ENCODE measurements at regions not wholly inside any gene's neighbourhood (a gene's known extent, or its start where the extent isn't known, plus 50 kb on each side); places are given as distances from the start of the nearest gene placed in this dataset.
A peak's percentile ranks its signal among the peaks of the same experiment; 100 is the strongest.

GRCh38 chr2:196241175-196241574, 69.8 kb upstream of the STK17B start:
- no peaks in the 10 kb centered on the region for H3K9me3 Mint-ChIP-seq
- H3K36me3 Mint-ChIP-seq = no peaks in the 10 kb centered on the region
- no peaks in the 10 kb centered on the region for H3K27me3 Mint-ChIP-seq
- CTCF ChIA-PET = interaction anchor here (0.6 to 2.7 kb wide), 10 partner anchors 17 to 167 kb away, joined by 3 to 16 read pairs (median 4); no protein-coding TSS in a partner anchor
- Histone ChIP-seq H3K4me1 (ENCODE audit: control insufficient read depth in 1 of 2, extremely low read depth in 1 of 2, insufficient read depth in 2 of 2, low read length in 2 of 2) (peaks cover 54 to 58% of the 10 kb centered on the region in 2 experiments), H3K27me3 (replicated peaks in 1 of 2; ENCODE audit: control insufficient read depth in 2 of 2, extremely low read depth in 1 of 2, insufficient read depth in 2 of 2, low read length in 1 of 2) (no peaks in the 10 kb centered on the region), H3K27ac (ENCODE audit: low read length) (peak overlapping the region; percentile 85), H3K36me3 (ENCODE audit: control insufficient read depth in 2 of 2, extremely low read depth in 1 of 2, insufficient read depth in 1 of 2, low read length in 1 of 2) (no peaks in the 10 kb centered on the region), H3K4me3 (ENCODE audit: control insufficient read depth in 1 of 2, extremely low read depth in 1 of 2, low read length in 1 of 2) (no peak overlapping the region), H3K9me3 (no peaks in the 10 kb centered on the region)
- 74% methylated on average over 2 of the region's 3 CpGs for WGBS (ENCODE audit: insufficient coverage)
- ATAC-seq (replicated peaks in 1 of 4) = no peak
- peaks cover 81 to 94% (median 88%) of the 10 kb centered on the region in 3 donors for H3K4me1 Mint-ChIP-seq
- POLR2A ChIA-PET = interaction anchor here (0.6 to 1.2 kb wide), 7 partner anchors 11 to 344 kb away, joined by 3 to 4 read pairs (median 3); partner anchors contain the start of gene STK17B (in 1 of the 2)
- no peak for DNase-seq
- peak overlapping the region; percentile 94 to 96 for H3K27ac Mint-ChIP-seq
- peak overlapping the region in 2 of 3 donors; percentile 18 to 75 for H3K4me3 Mint-ChIP-seq

GRCh38 chr2:196242131-196242620, 70.8 kb upstream of the STK17B start:
- H3K27me3 ChIP-seq (replicated peaks in 1 of 2; ENCODE audit: control insufficient read depth in 2 of 2, extremely low read depth in 1 of 2, insufficient read depth in 2 of 2, low read length in 1 of 2) = no peaks in the 10 kb centered on the region
- H3K27me3 Mint-ChIP-seq = no peaks in the 10 kb centered on the region
- CTCF ChIA-PET = interaction anchor here in 1 of 2 donors (1.0 to 2.7 kb wide), 4 partner anchors 19 to 66 kb away, joined by 3 to 16 read pairs (median 10); no protein-coding TSS in a partner anchor
- peaks cover 73 to 84% (median 80%) of the 10 kb centered on the region in 3 donors for H3K4me1 Mint-ChIP-seq
- no peaks in the 10 kb centered on the region for H3K36me3 Mint-ChIP-seq
- H3K4me3 Mint-ChIP-seq = peak overlapping the region in 1 of 3 donors; percentile 48
- H3K27ac ChIP-seq (ENCODE audit: low read length) = peak overlapping the region; percentile 85
- no peaks in the 10 kb centered on the region for H3K9me3 ChIP-seq
- POLR2A ChIA-PET = interaction anchor here (0.7 to 1.2 kb wide), 8 partner anchors 11 to 78 kb away, joined by 3 to 12 read pairs (median 3); partner anchors contain the start of gene STK17B (in 1 of the 2)
- H3K4me1 ChIP-seq (ENCODE audit: control insufficient read depth in 1 of 2, extremely low read depth in 1 of 2, insufficient read depth in 2 of 2, low read length in 2 of 2) = peaks cover 53 to 54% of the 10 kb centered on the region in 2 experiments
- peak; percentile 65 to 72 (median 69) for ATAC-seq (replicated peaks in 1 of 4)
- peak overlapping the region; percentile 94 to 96 for H3K27ac Mint-ChIP-seq
- no peak overlapping the region for H3K4me3 ChIP-seq (ENCODE audit: control insufficient read depth in 1 of 2, extremely low read depth in 1 of 2, low read length in 1 of 2)
- no peaks in the 10 kb centered on the region for H3K9me3 Mint-ChIP-seq
- DNase-seq = peak in 4 of 35 experiments; percentile 12 to 71 (median 24)
- 13% methylated on average over 5 of the region's 7 CpGs for WGBS (ENCODE audit: insufficient coverage)
- H3K36me3 ChIP-seq (ENCODE audit: control insufficient read depth in 2 of 2, extremely low read depth in 1 of 2, insufficient read depth in 1 of 2, low read length in 1 of 2) = no peaks in the 10 kb centered on the region

- ATAC-seq (replicated peaks in 1 of 4) (no peak), DNase-seq (no peak)
- Histone ChIP-seq H3K4me1 (ENCODE audit: control insufficient read depth in 1 of 2, extremely low read depth in 1 of 2, insufficient read depth in 2 of 2, low read length in 2 of 2) (peaks cover 35 to 46% of the 10 kb centered on the region in 2 experiments), H3K4me3 (ENCODE audit: control insufficient read depth in 1 of 2, extremely low read depth in 1 of 2, low read length in 1 of 2) (no peak overlapping the region), H3K36me3 (ENCODE audit: control insufficient read depth in 2 of 2, extremely low read depth in 1 of 2, insufficient read depth in 1 of 2, low read length in 1 of 2) (no peaks in the 10 kb centered on the region), H3K9me3 (no peaks in the 10 kb centered on the region), H3K27ac (ENCODE audit: low read length) (no peak overlapping the region), H3K27me3 (replicated peaks in 1 of 2; ENCODE audit: control insufficient read depth in 2 of 2, extremely low read depth in 1 of 2, insufficient read depth in 2 of 2, low read length in 1 of 2) (no peaks in the 10 kb centered on the region)
- no peak overlapping the region for H3K4me3 Mint-ChIP-seq
- no peaks in the 10 kb centered on the region for H3K9me3 Mint-ChIP-seq
- POLR2A ChIA-PET = interaction anchor here in 1 of 2 donors (0.9 kb wide), 1 partner anchor 22 kb away, joined by 3 read pairs; no protein-coding TSS in a partner anchor
- H3K4me1 Mint-ChIP-seq = peaks cover 73 to 80% (median 79%) of the 10 kb centered on the region in 3 donors
- no peaks in the 10 kb centered on the region for H3K36me3 Mint-ChIP-seq
- CTCF ChIA-PET = interaction anchor here (0.6 to 1.2 kb wide), 4 partner anchors 12 to 168 kb away, joined by 3 to 4 read pairs (median 3); no protein-coding TSS in a partner anchor
- no peaks in the 10 kb centered on the region for H3K27me3 Mint-ChIP-seq
- peak overlapping the region in 1 of 2 donors; percentile 35 for H3K27ac Mint-ChIP-seq
- no CpG with 5 or more reads among the region's 2 CpGs for WGBS (ENCODE audit: insufficient coverage)
Measured at GRCh38 chr2:196244516-196244915, 73.1 kb upstream of the STK17B start.

GRCh38 chr2:196244966-196245365, 73.6 kb upstream of the STK17B start:
- H3K9me3 Mint-ChIP-seq = no peaks in the 10 kb centered on the region
- no peaks in the 10 kb centered on the region for H3K36me3 Mint-ChIP-seq
- peaks cover 34 to 46% of the 10 kb centered on the region in 2 experiments for H3K4me1 ChIP-seq (ENCODE audit: control insufficient read depth in 1 of 2, extremely low read depth in 1 of 2, insufficient read depth in 2 of 2, low read length in 2 of 2)
- no peak for ATAC-seq (replicated peaks in 1 of 4)
- H3K27ac ChIP-seq (ENCODE audit: low read length) = no peak overlapping the region
- no peak overlapping the region for H3K4me3 ChIP-seq (ENCODE audit: control insufficient read depth in 1 of 2, extremely low read depth in 1 of 2, low read length in 1 of 2)
- peak overlapping the region in 1 of 2 donors; percentile 35 for H3K27ac Mint-ChIP-seq
- H3K36me3 ChIP-seq (ENCODE audit: control insufficient read depth in 2 of 2, extremely low read depth in 1 of 2, insufficient read depth in 1 of 2, low read length in 1 of 2) = no peaks in the 10 kb centered on the region
- H3K27me3 Mint-ChIP-seq = no peaks in the 10 kb centered on the region
- POLR2A ChIA-PET = no interaction called here
- CTCF ChIA-PET = interaction anchor here (1.0 to 1.2 kb wide), 3 partner anchors 12 to 168 kb away, joined by 3 to 4 read pairs (median 3); no protein-coding TSS in a partner anchor
- WGBS (ENCODE audit: insufficient coverage) = no CpG with 5 or more reads among the region's 4 CpGs
- H3K4me1 Mint-ChIP-seq = peaks cover 73 to 80% (median 79%) of the 10 kb centered on the region in 3 donors
- no peak for DNase-seq
- H3K27me3 ChIP-seq (replicated peaks in 1 of 2; ENCODE audit: control insufficient read depth in 2 of 2, extremely low read depth in 1 of 2, insufficient read depth in 2 of 2, low read length in 1 of 2) = no peaks in the 10 kb centered on the region
- H3K4me3 Mint-ChIP-seq = no peak overlapping the region
- no peaks in the 10 kb centered on the region for H3K9me3 ChIP-seq

- POLR2A ChIA-PET = interaction anchor here in 1 of 2 donors (0.7 kb wide), 1 partner anchor 82 kb away, joined by 3 read pairs; no protein-coding TSS in a partner anchor
- Mint-ChIP-seq H3K4me3 (no peak overlapping the region), H3K9me3 (no peaks in the 10 kb centered on the region), H3K27ac (peak overlapping the region in 1 of 2 donors; percentile 62), H3K36me3 (no peaks in the 10 kb centered on the region), H3K4me1 (peaks cover 71 to 80% (median 77%) of the 10 kb centered on the region in 3 donors), H3K27me3 (no peaks in the 10 kb centered on the region)
- 100% methylated on average over 3 of the region's 4 CpGs for WGBS (ENCODE audit: insufficient coverage)
- no peak for ATAC-seq (replicated peaks in 1 of 4)
- no peak for DNase-seq
- H3K4me3 ChIP-seq (ENCODE audit: control insufficient read depth in 1 of 2, extremely low read depth in 1 of 2, low read length in 1 of 2) = no peak overlapping the region
- no peak overlapping the region for H3K27ac ChIP-seq (ENCODE audit: low read length)
- peaks cover 33 to 43% of the 10 kb centered on the region in 2 experiments for H3K4me1 ChIP-seq (ENCODE audit: control insufficient read depth in 1 of 2, extremely low read depth in 1 of 2, insufficient read depth in 2 of 2, low read length in 2 of 2)
- CTCF ChIA-PET = interaction anchor here (1.0 to 1.1 kb wide), 2 partner anchors 38 to 169 kb away, joined by 3 to 4 read pairs; no protein-coding TSS in a partner anchor
- H3K9me3 ChIP-seq = no peaks in the 10 kb centered on the region
- no peaks in the 10 kb centered on the region for H3K27me3 ChIP-seq (replicated peaks in 1 of 2; ENCODE audit: control insufficient read depth in 2 of 2, extremely low read depth in 1 of 2, insufficient read depth in 2 of 2, low read length in 1 of 2)
- no peaks in the 10 kb centered on the region for H3K36me3 ChIP-seq (ENCODE audit: control insufficient read depth in 2 of 2, extremely low read depth in 1 of 2, insufficient read depth in 1 of 2, low read length in 1 of 2)
Measured at GRCh38 chr2:196245378-196246140, 74.2 kb upstream of the STK17B start.
